ENCODE measurements at regions not wholly inside any gene's neighbourhood (a gene's known extent, or its start where the extent isn't known, plus 50 kb on each side); places are given as distances from the start of the nearest gene placed in this dataset.

DNA sequence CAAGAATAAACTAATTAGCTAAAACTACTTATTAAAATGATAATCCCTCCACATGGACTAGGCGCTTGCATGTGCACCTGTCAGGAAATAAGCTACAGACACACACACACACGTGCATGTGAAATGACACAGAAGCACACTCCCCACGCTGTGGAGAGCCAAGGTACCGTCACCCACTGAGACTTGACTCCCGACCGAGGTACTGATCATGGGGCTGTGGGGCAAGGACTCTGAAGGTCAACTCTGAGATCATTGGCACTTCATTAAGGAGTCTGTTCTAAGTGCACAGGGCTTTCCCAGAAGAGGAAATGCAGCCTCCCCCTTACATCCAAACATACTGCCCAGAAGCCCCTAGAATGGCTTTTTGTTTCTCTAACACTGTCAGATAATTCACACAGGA is 264.4 kb upstream of the WWC1 start:
- H3K27me3 ChIP-seq, result no peaks in the 10 kb centered on the region
- WGBS, 2 donors, result 69 to 84% methylated on average over 6 of the region's 6 CpGs
- no peak for DNase-seq
- H3K27ac ChIP-seq, result no peak overlapping the region
- no peaks in the 10 kb centered on the region for H3K36me3 ChIP-seq
- TF ChIP-seq CTCF (IDR thresholded peaks at IDR 0.05) (no peak), POLR2A (IDR thresholded peaks at IDR 0.05) (no peak)
- H3K4me1 ChIP-seq, result no peaks in the 10 kb centered on the region
- no peaks in the 10 kb centered on the region for H3K9me3 ChIP-seq
- intact Hi-C loops (cut with DNase I), result no loop called here
- no peak overlapping the region for H3K4me3 ChIP-seq (replicated peaks in 1 of 3)

- Histone ChIP-seq H3K27me3 (no peaks in the 10 kb centered on the region), H3K4me3 (replicated peaks in 1 of 3) (no peak overlapping the region), H3K36me3 (no peaks in the 10 kb centered on the region), H3K4me1 (no peaks in the 10 kb centered on the region), H3K27ac (no peak overlapping the region), H3K9me3 (no peaks in the 10 kb centered on the region)
- intact Hi-C loops (cut with DNase I), result no loop called here
- TF ChIP-seq CTCF (IDR thresholded peaks at IDR 0.05) (no peak), POLR2A (IDR thresholded peaks at IDR 0.05) (no peak)
- DNase-seq, result no peak
- 72 to 77% methylated on average over 2 of the region's 2 CpGs for WGBS, 2 donors
These were observed 260.5 kb upstream of the WWC1 start for GRCh38 chr5:168030912-168031311.

DNA sequence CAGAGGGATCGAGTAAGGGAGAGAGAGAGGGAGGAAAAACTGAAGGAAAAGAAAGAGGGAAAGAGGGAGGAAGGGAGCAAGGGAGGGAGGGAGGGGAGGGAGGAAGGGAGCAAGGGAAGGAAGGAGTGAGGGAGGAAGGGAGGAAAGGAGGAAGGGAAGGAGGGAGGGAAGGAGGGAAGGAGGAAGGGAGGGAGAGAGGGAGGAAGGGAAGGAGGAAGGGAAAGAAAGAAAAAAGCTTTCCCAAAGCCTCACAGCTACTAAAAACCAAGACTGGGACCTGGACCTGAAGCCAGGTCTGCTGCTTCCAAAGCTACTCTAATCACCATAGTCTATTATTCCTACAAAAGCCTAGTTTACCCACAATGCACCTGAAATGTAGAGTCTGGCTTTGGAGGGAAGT is 259.8 kb upstream of the WWC1 start:
- WGBS, 2 donors, result 87 to 88% methylated on average over 1 of the region's 1 CpG
- no peak for TF ChIP-seq POLR2A (IDR thresholded peaks at IDR 0.05)
- no peak for TF ChIP-seq CTCF (IDR thresholded peaks at IDR 0.05)
- H3K27ac ChIP-seq, result no peak overlapping the region
- H3K36me3 ChIP-seq, result no peaks in the 10 kb centered on the region
- intact Hi-C loops (cut with DNase I), result no loop called here
- H3K9me3 ChIP-seq, result no peaks in the 10 kb centered on the region
- no peak for DNase-seq
- no peaks in the 10 kb centered on the region for H3K4me1 ChIP-seq
- no peak overlapping the region for H3K4me3 ChIP-seq (replicated peaks in 1 of 3)
- H3K27me3 ChIP-seq, result no peaks in the 10 kb centered on the region

- H3K4me1 ChIP-seq, result no peaks in the 10 kb centered on the region
- no peaks in the 10 kb centered on the region for H3K9me3 ChIP-seq
- no peak overlapping the region for H3K27ac ChIP-seq
- intact Hi-C loops (cut with DNase I), result no loop called here
- TF ChIP-seq POLR2A (IDR thresholded peaks at IDR 0.05) (no peak), CTCF (IDR thresholded peaks at IDR 0.05) (no peak)
- H3K36me3 ChIP-seq, result no peaks in the 10 kb centered on the region
- no peaks in the 10 kb centered on the region for H3K27me3 ChIP-seq
- 83 to 87% methylated on average over 13 of the region's 13 CpGs for WGBS, 2 donors
- no peak for DNase-seq
- H3K4me3 ChIP-seq (replicated peaks in 1 of 3), result no peak overlapping the region
These were observed 252.4 kb upstream of the WWC1 start for GRCh38 chr5:168039039-168039438.

- WGBS, 2 donors, result 79 to 86% methylated on average over 12 to 13 of the region's 13 CpGs
- Histone ChIP-seq H3K36me3 (no peaks in the 10 kb centered on the region), H3K4me3 (replicated peaks in 1 of 3) (no peak overlapping the region), H3K9me3 (no peaks in the 10 kb centered on the region), H3K27me3 (no peaks in the 10 kb centered on the region), H3K27ac (no peak overlapping the region), H3K4me1 (no peaks in the 10 kb centered on the region)
- no peak for DNase-seq
- intact Hi-C loops (cut with DNase I), result no loop called here
- no peak for TF ChIP-seq CTCF (IDR thresholded peaks at IDR 0.05)
- TF ChIP-seq POLR2A (IDR thresholded peaks at IDR 0.05), result no peak
These were observed 251.7 kb upstream of the WWC1 start for GRCh38 chr5:168039566-168040248.

Data from thyroid gland (tissue), 4 donors.